T-cell (primary cell): ENCODE measurements at regions not wholly inside any gene's neighbourhood (a gene's known extent, or its start where the extent isn't known, plus 50 kb on each side); places are given as distances from the start of the nearest gene placed in this dataset.

Source experiments
- ATAC-seq, 4 experiments: fragments of 200-7000 bp in 3 of 4; fragments of 150-1000 bp in 1 of 4; cut with Tn5 transposase; replicated peaks in 1 of 4; 1 replicate in 3 of 4; 2 replicates in 1 of 4; pipeline ENCODE4 v1.10.0; 2021; ENCODE audit warnings: moderate library complexity in 3 of 4, mild to moderate bottlenecking in 2 of 4, moderate number of reproducible peaks in 1 of 4
- CTCF ChIA-PET, 2 donors: fragments of 300-600 bp; sonication (Branson Sonifier 250); formaldehyde crosslinking; loops; one replicate each; lab custom pipeline; 2022; ENCODE audit warnings: antibody characterized with exemption in 2 of 2; lab: Charles Lee
- POLR2A ChIA-PET, 2 donors: fragments of 300-600 bp; sonication (Branson Sonifier 250); formaldehyde crosslinking; loops; one replicate each; lab custom pipeline; 2022; ENCODE audit warnings: antibody characterized with exemption in 2 of 2; lab: Charles Lee
- DNase-seq, 35 experiments: peaks; one replicate each; pipeline versions ENCODE4 v3.0.0 to v3.0.0-alpha.2; 2013 to 2023
- H3K27ac ChIP-seq: one replicate; pipeline ENCODE4 v1.5.1; 2013; ENCODE audit warnings: low read length
- H3K27me3 ChIP-seq, 2 experiments: replicated peaks in 1 of 2; 1 replicate in 1 of 2; 2 replicates in 1 of 2; pipeline versions ENCODE4 v1.6.1 to v1.7.0; 2013; ENCODE audit warnings: low read length in 1 of 2, mixed read lengths in 1 of 2; ENCODE audit not compliant: control insufficient read depth in 2 of 2, insufficient read depth in 2 of 2; ENCODE audit errors: extremely low read depth in 1 of 2
- H3K36me3 ChIP-seq, 2 donors: 1 replicate in 1 of 2; 2 replicates in 1 of 2; pipeline versions ENCODE4 v1.6.1 to v1.7.0; 2013; ENCODE audit warnings: low read length in 1 of 2; ENCODE audit not compliant: control insufficient read depth in 2 of 2, insufficient read depth in 1 of 2; ENCODE audit errors: extremely low read depth in 1 of 2
- H3K4me1 ChIP-seq, 2 experiments: 1 replicate in 1 of 2; 2 replicates in 1 of 2; pipeline versions ENCODE4 v1.6.1 to v1.7.0; 2013; ENCODE audit warnings: low read length in 2 of 2, mixed read lengths in 1 of 2; ENCODE audit not compliant: insufficient read depth in 2 of 2, control insufficient read depth in 1 of 2; ENCODE audit errors: extremely low read depth in 1 of 2
- H3K4me3 ChIP-seq, 2 donors: 1 replicate in 1 of 2; 2 replicates in 1 of 2; pipeline versions ENCODE4 v1.5.1 to v1.7.0; 2013; ENCODE audit warnings: mild to moderate bottlenecking in 2 of 2, low read length in 1 of 2, moderate library complexity in 1 of 2; ENCODE audit not compliant: control insufficient read depth in 1 of 2; ENCODE audit errors: extremely low read depth in 1 of 2
- H3K9me3 ChIP-seq: 2 replicates; pipeline ENCODE4 v1.7.0; 2013
- H3K27ac Mint-ChIP-seq, 2 donors: one replicate each; pipeline ENCODE4 v1.8.0; 2020 to 2021; ENCODE audit warnings: mild to moderate bottlenecking in 2 of 2, mixed read lengths in 2 of 2
- H3K27me3 Mint-ChIP-seq, 2 donors: one replicate each; pipeline ENCODE4 v1.8.0; 2021 to 2022; ENCODE audit warnings: mixed read lengths in 2 of 2
- H3K36me3 Mint-ChIP-seq: one replicate; pipeline ENCODE4 v1.8.0; 2021; ENCODE audit warnings: mixed read lengths
- H3K4me1 Mint-ChIP-seq, 3 donors: one replicate each; pipeline ENCODE4 v1.8.0; 2020 to 2022; ENCODE audit warnings: mixed read lengths in 3 of 3, mild to moderate bottlenecking in 1 of 3
- H3K4me3 Mint-ChIP-seq, 3 donors: one replicate each; pipeline ENCODE4 v1.8.0; 2020 to 2022; ENCODE audit warnings: mild to moderate bottlenecking in 3 of 3, mixed read lengths in 3 of 3, moderate library complexity in 3 of 3
- H3K9me3 Mint-ChIP-seq, 3 donors: one replicate each; pipeline ENCODE4 v1.8.0; 2020 to 2022; ENCODE audit warnings: mixed read lengths in 3 of 3
- WGBS: methylation state at CpG from one replicate; pipeline ENCODE4 v1.1.5; 2013; ENCODE audit warnings: missing lambda C conversion rate; ENCODE audit not compliant: insufficient coverage; 5-methylcytosine and 5-hydroxymethylcytosine counted together

DNA sequence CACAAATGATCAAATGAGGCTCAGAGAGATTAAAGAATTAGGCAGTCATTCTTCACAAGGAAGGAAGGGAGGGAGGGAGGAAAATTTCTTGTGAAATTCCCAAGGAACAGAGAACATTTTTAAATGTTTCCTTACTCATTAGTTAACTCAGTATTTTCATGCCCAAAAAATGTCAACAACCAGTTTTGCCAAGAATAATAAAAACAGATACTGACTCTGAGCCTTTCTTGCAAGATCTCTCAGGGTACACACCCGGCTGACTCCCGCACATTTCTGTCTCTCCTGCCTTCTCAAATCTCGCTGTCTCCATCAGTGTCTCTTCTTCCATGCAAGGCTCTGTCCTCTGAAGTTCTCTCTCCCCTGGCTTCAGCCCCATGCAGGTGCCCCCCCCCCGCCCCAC, 265.9 kb downstream of the TJP1 start:
- DNase-seq: no peak
- Mint-ChIP-seq H3K4me1 (no peaks in the 10 kb centered on the region), H3K36me3 (no peaks in the 10 kb centered on the region), H3K27me3 (peaks cover 16 to 23% of the 10 kb centered on the region in 2 donors), H3K9me3 (peaks cover 3 to 11% (median 4%) of the 10 kb centered on the region in 3 donors), H3K27ac (no peak overlapping the region), H3K4me3 (no peak overlapping the region)
- Histone ChIP-seq H3K27me3 (peaks cover 0 to 10% of the 10 kb centered on the region in 2 experiments), H3K4me3 (no peak overlapping the region), H3K9me3 (no peaks in the 10 kb centered on the region), H3K27ac (no peak overlapping the region), H3K36me3 (no peaks in the 10 kb centered on the region), H3K4me1 (no peaks in the 10 kb centered on the region)
- ChIA-PET POLR2A (no interaction called here), CTCF (no interaction called here)
- no peak for ATAC-seq
- WGBS: 98% methylated on average over 3 of the region's 4 CpGs

DNA sequence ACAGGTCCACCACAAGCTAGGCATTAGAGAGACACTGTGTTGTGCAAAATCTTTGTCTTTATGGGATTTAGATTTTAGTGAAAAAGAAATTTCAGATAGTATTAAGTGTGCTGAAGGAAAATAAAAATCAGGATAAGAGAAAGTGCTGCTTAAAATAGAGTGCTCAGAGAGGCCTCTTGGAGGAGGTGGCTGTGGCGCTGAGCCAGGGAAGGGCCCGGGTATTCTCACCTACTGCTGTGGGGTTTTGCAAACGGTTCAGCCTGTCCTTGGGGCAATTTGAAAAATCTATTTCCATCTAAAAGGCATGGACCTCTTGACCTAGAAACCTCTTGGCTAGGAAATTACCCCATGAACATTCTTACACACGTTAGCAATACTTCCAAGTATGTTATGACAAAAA, 267.7 kb downstream of the TJP1 start:
- H3K36me3 ChIP-seq: no peaks in the 10 kb centered on the region
- no peak overlapping the region for H3K27ac ChIP-seq
- H3K9me3 Mint-ChIP-seq: peaks cover 3 to 5% (median 4%) of the 10 kb centered on the region in 3 donors
- H3K27ac Mint-ChIP-seq: no peak overlapping the region
- H3K4me1 ChIP-seq: no peaks in the 10 kb centered on the region
- 71% methylated on average over 1 of the region's 4 CpGs for WGBS
- H3K27me3 ChIP-seq: peaks cover 0 to 5% of the 10 kb centered on the region in 2 experiments
- CTCF ChIA-PET: no interaction called here
- ATAC-seq (no peak), DNase-seq (no peak)
- H3K27me3 Mint-ChIP-seq: peaks cover 10 to 23% of the 10 kb centered on the region in 2 donors
- POLR2A ChIA-PET: no interaction called here
- no peaks in the 10 kb centered on the region for H3K36me3 Mint-ChIP-seq
- no peak overlapping the region for H3K4me3 ChIP-seq
- H3K9me3 ChIP-seq: no peaks in the 10 kb centered on the region
- H3K4me3 Mint-ChIP-seq: no peak overlapping the region
- no peaks in the 10 kb centered on the region for H3K4me1 Mint-ChIP-seq

DNA sequence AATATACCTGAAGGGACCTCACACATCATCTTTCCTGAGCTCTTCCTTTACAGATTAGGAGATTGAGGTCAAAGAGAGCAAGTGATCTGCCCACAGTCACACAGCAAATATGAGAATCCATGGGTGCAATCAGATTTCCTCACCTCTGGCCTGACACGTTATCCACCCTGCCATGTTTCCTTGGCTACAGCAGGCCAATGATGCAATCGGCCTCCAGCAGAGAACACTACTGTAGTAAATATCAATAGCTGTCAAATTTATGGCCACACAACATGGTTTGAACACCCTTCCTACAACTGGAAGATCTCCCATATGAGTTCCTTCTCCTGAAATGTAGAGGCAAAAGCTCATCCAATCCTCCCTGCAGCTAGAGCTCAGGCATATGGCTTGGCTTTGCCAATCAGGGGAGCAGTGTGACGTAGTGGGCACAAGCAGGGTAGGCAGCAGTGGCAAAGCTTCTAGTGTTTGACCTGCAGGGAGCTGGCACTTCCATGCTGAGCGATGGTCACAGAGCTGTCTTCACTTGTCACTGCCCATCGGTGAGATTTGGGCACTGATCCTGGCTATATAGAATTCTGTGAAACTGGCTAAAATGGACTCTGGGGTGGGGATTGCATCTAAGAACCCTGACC, 271.3 kb downstream of the TJP1 start:
- ChIA-PET POLR2A (no interaction called here), CTCF (no interaction called here)
- no peaks in the 10 kb centered on the region for H3K9me3 ChIP-seq
- H3K27me3 ChIP-seq: no peaks in the 10 kb centered on the region
- peaks cover 5 to 14% of the 10 kb centered on the region in 2 donors for H3K27me3 Mint-ChIP-seq
- no peaks in the 10 kb centered on the region for H3K36me3 ChIP-seq
- no peak overlapping the region for H3K27ac Mint-ChIP-seq
- no peaks in the 10 kb centered on the region for H3K4me1 ChIP-seq
- H3K4me3 ChIP-seq: no peak overlapping the region
- WGBS: 60% methylated on average over 3 of the region's 5 CpGs
- DNase-seq (no peak), ATAC-seq (no peak)
- no peak overlapping the region for H3K4me3 Mint-ChIP-seq
- peaks cover 3 to 10% (median 4%) of the 10 kb centered on the region in 3 donors for H3K9me3 Mint-ChIP-seq
- no peak overlapping the region for H3K27ac ChIP-seq
- no peaks in the 10 kb centered on the region for H3K36me3 Mint-ChIP-seq
- H3K4me1 Mint-ChIP-seq: no peaks in the 10 kb centered on the region

DNA sequence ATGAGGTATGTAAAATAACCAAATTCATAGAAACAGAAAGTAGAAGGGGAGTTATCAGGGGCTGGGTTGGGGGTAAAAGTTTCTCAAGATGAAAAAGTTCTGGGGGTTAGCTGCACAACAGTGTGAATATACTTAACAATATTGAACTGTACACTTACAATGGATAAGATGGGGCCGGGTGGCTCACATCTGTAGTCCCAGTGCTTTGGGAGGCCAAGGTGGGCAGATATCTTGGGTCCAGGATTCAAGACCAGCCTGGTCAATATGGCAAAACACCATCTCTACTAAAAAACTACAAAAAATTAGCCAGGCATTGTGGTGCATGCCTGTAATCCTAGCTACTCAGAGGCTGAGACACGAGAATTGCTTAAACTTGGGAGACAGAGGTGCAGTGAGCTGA, 274.3 kb downstream of the TJP1 start:
- ATAC-seq: no peak
- no CpG with 5 or more reads among the region's 2 CpGs for WGBS
- Histone ChIP-seq H3K4me3 (no peak overlapping the region), H3K9me3 (no peaks in the 10 kb centered on the region), H3K27me3 (no peaks in the 10 kb centered on the region), H3K27ac (no peak overlapping the region), H3K4me1 (no peaks in the 10 kb centered on the region), H3K36me3 (no peaks in the 10 kb centered on the region)
- CTCF ChIA-PET: no interaction called here
- H3K27me3 Mint-ChIP-seq: peaks cover 5 to 17% of the 10 kb centered on the region in 2 donors
- no peak for DNase-seq
- H3K4me3 Mint-ChIP-seq: no peak overlapping the region
- no peak overlapping the region for H3K27ac Mint-ChIP-seq
- POLR2A ChIA-PET: no interaction called here
- peaks cover 4 to 20% (median 8%) of the 10 kb centered on the region in 3 donors for H3K9me3 Mint-ChIP-seq
- no peaks in the 10 kb centered on the region for H3K4me1 Mint-ChIP-seq
- no peaks in the 10 kb centered on the region for H3K36me3 Mint-ChIP-seq

DNA sequence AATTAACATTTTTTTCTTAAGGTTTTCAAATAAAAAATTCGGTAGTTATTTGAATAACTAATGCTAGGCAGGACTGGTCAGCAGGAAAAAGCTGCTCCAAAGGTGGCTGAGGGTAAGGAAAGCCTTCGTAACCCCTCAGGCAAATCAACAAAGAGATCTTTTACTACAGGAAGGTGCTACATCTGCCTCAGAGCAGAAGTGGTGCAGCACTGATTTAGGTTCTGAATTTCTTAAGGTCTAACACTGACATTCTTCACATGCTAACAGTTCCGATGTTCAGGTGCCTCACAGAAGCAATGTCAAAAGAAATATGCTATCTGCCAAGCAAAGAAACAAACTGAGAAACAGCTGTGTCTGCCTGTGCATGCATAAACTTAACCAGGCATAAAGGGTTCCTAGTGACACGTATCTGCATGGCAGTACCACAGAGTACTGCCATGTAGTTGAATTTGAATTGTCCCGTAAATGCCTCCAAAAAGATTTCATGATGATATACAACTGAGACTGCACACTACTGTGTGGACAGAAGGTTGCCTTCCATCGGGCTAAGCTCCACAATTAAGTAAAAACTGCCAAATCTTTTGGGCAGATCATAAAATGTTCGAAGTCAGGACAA, 275.0 kb upstream of the NSMCE3 start:
- ChIA-PET CTCF (no interaction called here), POLR2A (no interaction called here)
- Histone ChIP-seq H3K4me3 (no peak overlapping the region), H3K27ac (no peak overlapping the region), H3K4me1 (no peaks in the 10 kb centered on the region), H3K9me3 (no peaks in the 10 kb centered on the region), H3K27me3 (peaks cover 0 to 3% of the 10 kb centered on the region in 2 experiments), H3K36me3 (no peaks in the 10 kb centered on the region)
- Mint-ChIP-seq H3K4me1 (no peaks in the 10 kb centered on the region), H3K36me3 (no peaks in the 10 kb centered on the region), H3K27me3 (peaks cover 6 to 14% of the 10 kb centered on the region in 2 donors), H3K9me3 (peaks cover 4 to 20% (median 8%) of the 10 kb centered on the region in 3 donors), H3K4me3 (no peak overlapping the region), H3K27ac (no peak overlapping the region)
- ATAC-seq: no peak
- 75% methylated on average over 4 of the region's 7 CpGs for WGBS
- no peak for DNase-seq

DNA sequence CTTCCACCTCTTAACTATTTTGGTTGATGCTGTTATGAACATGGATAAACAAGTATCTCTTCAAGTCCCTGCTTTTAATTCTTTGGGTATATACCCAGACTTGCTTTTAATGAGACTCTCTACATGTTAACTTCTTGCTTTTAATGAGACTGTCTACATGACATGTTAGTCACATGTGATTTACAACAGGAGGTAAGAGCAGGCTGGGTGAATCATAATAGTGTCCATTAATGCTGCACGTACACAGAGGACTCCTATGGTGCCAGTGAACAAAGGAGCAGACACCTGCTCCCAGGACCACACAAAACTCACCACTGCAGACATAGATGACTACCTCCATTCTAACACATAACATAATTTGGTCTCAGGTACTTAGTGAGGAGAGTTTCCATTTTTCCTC, 273.4 kb upstream of the NSMCE3 start:
- no CpG with 5 or more reads among the region's 1 CpG for WGBS
- POLR2A ChIA-PET: no interaction called here
- DNase-seq (no peak), ATAC-seq (no peak)
- no peaks in the 10 kb centered on the region for H3K9me3 ChIP-seq
- no peak overlapping the region for H3K4me3 ChIP-seq
- no peak overlapping the region for H3K4me3 Mint-ChIP-seq
- no peaks in the 10 kb centered on the region for H3K4me1 Mint-ChIP-seq
- H3K9me3 Mint-ChIP-seq: peaks cover 4 to 20% (median 8%) of the 10 kb centered on the region in 3 donors
- H3K4me1 ChIP-seq: no peaks in the 10 kb centered on the region
- no peak overlapping the region for H3K27ac Mint-ChIP-seq
- H3K27me3 Mint-ChIP-seq: peaks cover 6 to 14% of the 10 kb centered on the region in 2 donors
- H3K36me3 ChIP-seq: no peaks in the 10 kb centered on the region
- no peak overlapping the region for H3K27ac ChIP-seq
- H3K36me3 Mint-ChIP-seq: no peaks in the 10 kb centered on the region
- peaks cover 0 to 4% of the 10 kb centered on the region in 2 experiments for H3K27me3 ChIP-seq
- CTCF ChIA-PET: no interaction called here
